ENCODE measurements at regions not wholly inside any gene's neighbourhood (a gene's known extent, or its start where the extent isn't known, plus 50 kb on each side); places are given as distances from the start of the nearest gene placed in this dataset.

DNA sequence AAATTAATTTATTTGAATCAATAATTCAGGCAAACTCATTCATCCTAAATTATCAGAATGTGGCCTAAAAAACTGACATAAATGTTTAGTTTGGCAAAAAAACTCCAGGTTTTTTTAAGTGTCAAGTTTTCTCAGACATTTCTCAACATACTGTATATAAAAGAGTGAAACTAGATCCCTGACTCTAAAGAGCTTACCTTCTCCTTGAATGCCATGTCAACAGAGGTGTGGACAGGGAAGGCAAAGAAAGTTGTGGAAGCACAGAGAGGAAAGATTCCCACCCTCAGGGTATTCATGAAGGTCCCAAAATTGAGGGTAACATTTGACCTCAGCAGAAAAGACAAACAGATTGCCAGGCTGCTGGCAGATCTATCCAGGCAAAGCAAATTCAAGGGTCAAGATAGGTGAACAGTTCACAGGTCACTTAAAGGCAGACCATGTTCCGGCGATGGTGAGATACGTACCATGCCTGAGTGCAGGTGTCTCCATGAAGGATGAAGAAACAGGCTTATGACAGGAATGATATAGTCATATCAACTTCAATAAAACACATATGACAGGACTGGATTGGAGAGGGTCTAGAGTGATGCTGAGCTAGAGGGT is 1638.3 kb upstream of the ZEB2 start:
- H3K4me3 ChIP-seq (ENCODE audit: low read depth, low read length): no peak overlapping the region
- DNase-seq (ENCODE audit: low read depth): no peak
- no peak for TF ChIP-seq CTCF (IDR thresholded peaks at IDR 0.05; ENCODE audit: insufficient read depth, low read depth, low read length)

DNA sequence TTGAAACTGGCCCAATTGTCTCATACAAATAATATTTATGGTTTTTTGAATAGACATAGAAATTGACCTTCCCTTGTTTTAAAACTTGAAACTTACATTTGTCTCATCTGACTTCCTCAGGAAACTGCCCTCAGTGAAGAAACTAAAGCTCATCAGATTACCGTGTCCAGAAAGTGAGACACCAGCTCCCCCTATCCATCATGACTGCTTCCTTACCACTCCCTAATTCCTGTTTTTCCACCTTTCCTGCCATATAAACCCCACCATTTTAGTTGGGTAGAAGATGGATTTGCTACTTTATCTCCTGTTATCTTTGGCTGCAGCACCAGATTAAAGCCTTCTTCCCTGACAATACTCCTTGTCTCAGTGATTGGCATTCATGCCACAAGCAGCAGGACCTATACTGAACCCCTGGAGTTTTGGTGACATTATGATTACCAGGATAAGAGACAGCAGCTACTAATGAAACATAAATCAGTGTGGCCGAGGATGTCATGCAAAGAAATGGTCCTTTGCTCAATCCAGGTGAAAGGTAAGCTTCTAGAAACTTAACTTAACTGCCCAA is 1627.6 kb upstream of the ZEB2 start:
- no peak for DNase-seq (ENCODE audit: low read depth)
- TF ChIP-seq CTCF (IDR thresholded peaks at IDR 0.05; ENCODE audit: insufficient read depth, low read depth, low read length): peak; percentile 22
- H3K4me3 ChIP-seq (ENCODE audit: low read depth, low read length): no peak overlapping the region

- TF ChIP-seq CTCF (IDR thresholded peaks at IDR 0.05; ENCODE audit: insufficient read depth, low read depth, low read length): no peak
- DNase-seq (ENCODE audit: low read depth): peak; percentile 64
- H3K4me3 ChIP-seq (ENCODE audit: low read depth, low read length): no peak overlapping the region
Measured at GRCh38 chr2:146143971-146144370, 1624.1 kb upstream of the ZEB2 start.

DNA sequence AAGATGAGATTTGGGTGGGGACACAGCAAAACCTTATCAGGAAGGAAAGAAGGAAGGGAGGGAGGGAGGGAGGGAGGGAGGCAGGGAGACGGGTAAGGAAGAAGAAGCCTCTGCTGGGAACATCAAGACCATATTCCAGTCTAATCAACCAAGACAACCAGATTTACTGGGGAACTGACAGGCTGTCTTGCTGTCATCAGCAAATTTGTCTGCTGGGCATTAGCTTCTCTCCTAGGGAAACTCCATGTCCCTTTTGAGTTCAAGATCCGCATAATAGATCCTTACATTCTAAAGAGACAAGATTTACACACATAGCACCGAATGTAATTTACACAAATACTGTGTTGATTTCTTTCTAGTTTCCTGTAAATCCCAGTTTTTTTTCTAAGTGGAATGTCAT is 1618.9 kb upstream of the ZEB2 start:
- no peak for DNase-seq (ENCODE audit: low read depth)
- no peak overlapping the region for H3K4me3 ChIP-seq (ENCODE audit: low read depth, low read length)
- no peak for TF ChIP-seq CTCF (IDR thresholded peaks at IDR 0.05; ENCODE audit: insufficient read depth, low read depth, low read length)

GRCh38 chr2:146135245-146135644 is 1615.3 kb upstream of the ZEB2 start:
- DNase-seq (ENCODE audit: low read depth): peak; percentile 18
- H3K4me3 ChIP-seq (ENCODE audit: low read depth, low read length): no peak overlapping the region
- no peak for TF ChIP-seq CTCF (IDR thresholded peaks at IDR 0.05; ENCODE audit: insufficient read depth, low read depth, low read length)

- DNase-seq (ENCODE audit: low read depth): no peak
- no peak for TF ChIP-seq CTCF (IDR thresholded peaks at IDR 0.05; ENCODE audit: insufficient read depth, low read depth, low read length)
- no peak overlapping the region for H3K4me3 ChIP-seq (ENCODE audit: low read depth, low read length)
Measured at GRCh38 chr2:146131785-146132184, 1611.9 kb upstream of the ZEB2 start.

GRCh38 chr2:146131048-146131447 is 1611.1 kb upstream of the ZEB2 start:
- no peak for TF ChIP-seq CTCF (IDR thresholded peaks at IDR 0.05; ENCODE audit: insufficient read depth, low read depth, low read length)
- DNase-seq (ENCODE audit: low read depth): no peak
- H3K4me3 ChIP-seq (ENCODE audit: low read depth, low read length): no peak overlapping the region
